GM20000 (cell line): ENCODE measurements at regions not wholly inside any gene's neighbourhood (a gene's known extent, or its start where the extent isn't known, plus 50 kb on each side); places are given as distances from the start of the nearest gene placed in this dataset.
"Not testable (repeated sequence)": the region's sequence is repeated elsewhere in the genome, so short reads cannot be mapped to it uniquely, and the experiment has no call there.

Experiments used
- DNase-seq: peaks from one replicate; pipeline ENCODE4 v3.0.0; 2012; ENCODE audit warnings: low spot score
- CTCF ChIP-seq: IDR thresholded peaks from 2 replicates; pipeline ENCODE4 v1.5.1; 2012; ENCODE audit warnings: mild to moderate bottlenecking, control low read depth; ENCODE audit errors: extremely low read depth, missing control alignments

- no peak for DNase-seq
- TF ChIP-seq CTCF: no peak
Observed at GRCh38 chr4:135900956-135901355, 1631.3 kb downstream of the PCDH18 start.

- DNase-seq: not testable (repeated sequence)
Observed at GRCh38 chr4:135864304-135864703, 1662.7 kb upstream of the PABPC4L start.

GRCh38 chr4:135840781-135841180 lies 1639.2 kb upstream of the PABPC4L start:
- no peak for DNase-seq
- no peak for TF ChIP-seq CTCF

- no peak for TF ChIP-seq CTCF
- no peak for DNase-seq
Observed at GRCh38 chr4:135839712-135840111, 1638.1 kb upstream of the PABPC4L start.

GRCh38 chr4:135838889-135839288 lies 1637.3 kb upstream of the PABPC4L start:
- no peak for DNase-seq
- TF ChIP-seq CTCF: no peak

- no peak for DNase-seq
- TF ChIP-seq CTCF: no peak
Observed at GRCh38 chr4:135834471-135834870, 1632.9 kb upstream of the PABPC4L start.

GRCh38 chr4:135833529-135833928 lies 1631.9 kb upstream of the PABPC4L start:
- no peak for TF ChIP-seq CTCF

GRCh38 chr4:135824759-135825296 lies 1623.2 kb upstream of the PABPC4L start:
- DNase-seq: no peak
- no peak for TF ChIP-seq CTCF

More at GRCh38 chr4:135833529-135833928, 1631.9 kb upstream of the PABPC4L start:
- no peak for DNase-seq
